ENCODE measurements at regions not wholly inside any gene's neighbourhood (a gene's known extent, or its start where the extent isn't known, plus 50 kb on each side); places are given as distances from the start of the nearest gene placed in this dataset.
"Not testable (repeated sequence)": the region's sequence is repeated elsewhere in the genome, so short reads cannot be mapped to it uniquely, and the experiment has no call there.

GRCh38 chr20:26279238-26279637 lies 582.6 kb upstream of the ZNF337 start:
- Histone ChIP-seq H3K4me2 (ENCODE audit: unreplicated experiment) (no peak overlapping the region), H3F3A (ENCODE audit: insufficient read depth) (no peaks in the 10 kb centered on the region), H4K20me1 (ENCODE audit: insufficient read depth) (no peaks in the 10 kb centered on the region), H3K36me3 (ENCODE audit: low read depth) (no peaks in the 10 kb centered on the region), H2AFZ (no peak overlapping the region), H3K27ac (no peak overlapping the region), H3K27me3 (replicated peaks; ENCODE audit: insufficient read depth) (no peaks in the 10 kb centered on the region), H3K4me1 (ENCODE audit: insufficient read depth) (no peaks in the 10 kb centered on the region), H3K9ac (no peak overlapping the region), H3K79me2 (ENCODE audit: insufficient read depth) (no peaks in the 10 kb centered on the region), H3K9me2 (ENCODE audit: insufficient read depth) (no peaks in the 10 kb centered on the region), H3K4me3 (no peak overlapping the region), H3K9me3 (ENCODE audit: low read depth) (no peaks in the 10 kb centered on the region)
- DNase-seq = no peak
- TF ChIP-seq EZH2phosphoT487 (IDR thresholded peaks at IDR 0.05; ENCODE audit: insufficient read depth, low read depth) (no peak), EZH2 (IDR thresholded peaks at IDR 0.05; ENCODE audit: insufficient read depth, poor library complexity, severe bottlenecking) (no peak)
- 74 to 86% methylated on average over 5 of the region's 5 CpGs for WGBS, 2 experiments (ENCODE audit: low coverage in 1 of 2, low lambda C conversion rate in 2 of 2, missing lambda C conversion rate in 2 of 2)
- in situ Hi-C loops (cut with MboI) = no loop called here

GRCh38 chr20:26277339-26277738 lies 580.7 kb upstream of the ZNF337 start:
- Histone ChIP-seq H2AFZ (peak overlapping the region; percentile 71; the same call in 1 of the 2 replicates), H3K4me3 (no peak overlapping the region), H3K9me3 (ENCODE audit: low read depth) (no peaks in the 10 kb centered on the region), H3K9me2 (ENCODE audit: insufficient read depth) (no peaks in the 10 kb centered on the region), H3K27ac (no peak overlapping the region), H3K36me3 (ENCODE audit: low read depth) (no peaks in the 10 kb centered on the region), H3K4me1 (ENCODE audit: insufficient read depth) (no peaks in the 10 kb centered on the region), H3K79me2 (ENCODE audit: insufficient read depth) (no peaks in the 10 kb centered on the region), H3F3A (ENCODE audit: insufficient read depth) (no peaks in the 10 kb centered on the region), H4K20me1 (ENCODE audit: insufficient read depth) (no peaks in the 10 kb centered on the region), H3K9ac (no peak overlapping the region), H3K27me3 (replicated peaks; ENCODE audit: insufficient read depth) (no peaks in the 10 kb centered on the region), H3K4me2 (ENCODE audit: unreplicated experiment) (no peak overlapping the region)
- in situ Hi-C loops (cut with MboI) = no loop called here
- no peak for DNase-seq
- WGBS, 2 experiments (ENCODE audit: low coverage in 1 of 2, low lambda C conversion rate in 2 of 2, missing lambda C conversion rate in 2 of 2) = 80 to 92% methylated on average over 14 to 21 of the region's 21 CpGs
- TF ChIP-seq EZH2 (IDR thresholded peaks at IDR 0.05; ENCODE audit: insufficient read depth, poor library complexity, severe bottlenecking) (no peak), EZH2phosphoT487 (IDR thresholded peaks at IDR 0.05; ENCODE audit: insufficient read depth, low read depth) (no peak)

- peak overlapping the region; percentile 71 for H2AFZ ChIP-seq
- no peak for TF ChIP-seq EZH2phosphoT487 (IDR thresholded peaks at IDR 0.05; ENCODE audit: insufficient read depth, low read depth)
- no peak for TF ChIP-seq EZH2 (IDR thresholded peaks at IDR 0.05; ENCODE audit: insufficient read depth, poor library complexity, severe bottlenecking)
- no peaks in the 10 kb centered on the region for H3K9me3 ChIP-seq (ENCODE audit: low read depth)
- no peaks in the 10 kb centered on the region for H3K79me2 ChIP-seq (ENCODE audit: insufficient read depth)
- no peaks in the 10 kb centered on the region for H3K36me3 ChIP-seq (ENCODE audit: low read depth)
- H4K20me1 ChIP-seq (ENCODE audit: insufficient read depth) = no peaks in the 10 kb centered on the region
- peak; percentile 43 for DNase-seq
- H3K4me2 ChIP-seq (ENCODE audit: unreplicated experiment) = peak overlapping the region; percentile 42
- H3K27ac ChIP-seq = no peak overlapping the region
- in situ Hi-C loops (cut with MboI) = no loop called here
- H3K27me3 ChIP-seq (replicated peaks; ENCODE audit: insufficient read depth) = no peaks in the 10 kb centered on the region
- no peaks in the 10 kb centered on the region for H3F3A ChIP-seq (ENCODE audit: insufficient read depth)
- WGBS, 2 experiments (ENCODE audit: low coverage in 1 of 2, low lambda C conversion rate in 2 of 2, missing lambda C conversion rate in 2 of 2) = 7 to 9% methylated on average over 21 to 29 of the region's 29 CpGs
- peak overlapping the region; percentile 45 for H3K4me3 ChIP-seq
- H3K4me1 ChIP-seq (ENCODE audit: insufficient read depth) = no peaks in the 10 kb centered on the region
- H3K9me2 ChIP-seq (ENCODE audit: insufficient read depth) = no peaks in the 10 kb centered on the region
- H3K9ac ChIP-seq = no peak overlapping the region
These were observed 580.0 kb upstream of the ZNF337 start for GRCh38 chr20:26276554-26277210.

GRCh38 chr20:26268762-26269161 lies 572.1 kb upstream of the ZNF337 start:
- H3K4me1 ChIP-seq (ENCODE audit: insufficient read depth); in situ Hi-C loops (cut with MboI); H3K27ac ChIP-seq; H3K4me3 ChIP-seq; H3K79me2 ChIP-seq (ENCODE audit: insufficient read depth); H2AFZ ChIP-seq; H3F3A ChIP-seq (ENCODE audit: insufficient read depth); H3K27me3 ChIP-seq (replicated peaks; ENCODE audit: insufficient read depth); H3K9ac ChIP-seq; DNase-seq; H4K20me1 ChIP-seq (ENCODE audit: insufficient read depth); H3K9me2 ChIP-seq (ENCODE audit: insufficient read depth); H3K36me3 ChIP-seq (ENCODE audit: low read depth); H3K9me3 ChIP-seq (ENCODE audit: low read depth); H3K4me2 ChIP-seq (ENCODE audit: unreplicated experiment): not testable (repeated sequence)
- WGBS, 2 experiments (ENCODE audit: low coverage in 1 of 2, low lambda C conversion rate in 2 of 2, missing lambda C conversion rate in 2 of 2) = 35 to 52% methylated on average over 3 of the region's 3 CpGs

- in situ Hi-C loops (cut with MboI); H3K9me2 ChIP-seq (ENCODE audit: insufficient read depth); H3K9ac ChIP-seq; H3K27ac ChIP-seq; H2AFZ ChIP-seq; H3K27me3 ChIP-seq (replicated peaks; ENCODE audit: insufficient read depth); H3K36me3 ChIP-seq (ENCODE audit: low read depth); H3K9me3 ChIP-seq (ENCODE audit: low read depth); H4K20me1 ChIP-seq (ENCODE audit: insufficient read depth); H3K4me2 ChIP-seq (ENCODE audit: unreplicated experiment); H3K4me3 ChIP-seq; H3F3A ChIP-seq (ENCODE audit: insufficient read depth); H3K79me2 ChIP-seq (ENCODE audit: insufficient read depth); H3K4me1 ChIP-seq (ENCODE audit: insufficient read depth): not testable (repeated sequence)
- DNase-seq = peak; percentile 2
- WGBS, 2 experiments (ENCODE audit: low coverage in 1 of 2, low lambda C conversion rate in 2 of 2, missing lambda C conversion rate in 2 of 2) = 13 to 15% methylated on average over 2 of the region's 2 CpGs
These were observed 564.3 kb upstream of the ZNF337 start for GRCh38 chr20:26260925-26261324.

- H2AFZ ChIP-seq; H3K4me1 ChIP-seq (ENCODE audit: insufficient read depth); H3K4me2 ChIP-seq (ENCODE audit: unreplicated experiment); in situ Hi-C loops (cut with MboI); H3K4me3 ChIP-seq; H3K79me2 ChIP-seq (ENCODE audit: insufficient read depth); H3K27ac ChIP-seq; H3K36me3 ChIP-seq (ENCODE audit: low read depth); H3F3A ChIP-seq (ENCODE audit: insufficient read depth); H3K9ac ChIP-seq; DNase-seq; H4K20me1 ChIP-seq (ENCODE audit: insufficient read depth); H3K9me2 ChIP-seq (ENCODE audit: insufficient read depth); H3K9me3 ChIP-seq (ENCODE audit: low read depth); H3K27me3 ChIP-seq (replicated peaks; ENCODE audit: insufficient read depth): not testable (repeated sequence)
- 12 to 19% methylated on average over 8 of the region's 8 CpGs for whole genome bisulfite sequencing, 2 experiments (ENCODE audit: low coverage in 1 of 2, low lambda C conversion rate in 2 of 2, missing lambda C conversion rate in 2 of 2)
These were observed 555.8 kb upstream of the ZNF337 start for GRCh38 chr20:26252311-26252975.

- H4K20me1 ChIP-seq (ENCODE audit: insufficient read depth); DNase-seq; H2AFZ ChIP-seq; H3K4me2 ChIP-seq (ENCODE audit: unreplicated experiment); H3K9me2 ChIP-seq (ENCODE audit: insufficient read depth); H3K4me3 ChIP-seq; in situ Hi-C loops (cut with MboI); H3K27ac ChIP-seq; H3K36me3 ChIP-seq (ENCODE audit: low read depth); H3K27me3 ChIP-seq (replicated peaks; ENCODE audit: insufficient read depth); H3K4me1 ChIP-seq (ENCODE audit: insufficient read depth); H3K79me2 ChIP-seq (ENCODE audit: insufficient read depth); H3K9me3 ChIP-seq (ENCODE audit: low read depth); H3F3A ChIP-seq (ENCODE audit: insufficient read depth); H3K9ac ChIP-seq: not testable (repeated sequence)
- 76 to 78% methylated on average over 29 of the region's 29 CpGs for whole genome bisulfite sequencing, 2 experiments (ENCODE audit: low coverage in 1 of 2, low lambda C conversion rate in 2 of 2, missing lambda C conversion rate in 2 of 2)
These were observed 554.7 kb upstream of the ZNF337 start for GRCh38 chr20:26251376-26251775.

All from GM23248 (cell line).